NT2/D1 (cell line): ENCODE measurements at regions not wholly inside any gene's neighbourhood (a gene's known extent, or its start where the extent isn't known, plus 50 kb on each side); places are given as distances from the start of the nearest gene placed in this dataset.

Source experiments
- SUZ12 ChIP-seq: IDR thresholded peaks from 2 replicates; pipeline ENCODE4 v1.6.1; 2011; ENCODE audit not compliant: insufficient read length, insufficient read depth; ENCODE audit errors: extremely low read depth
- YY1 ChIP-seq: IDR thresholded peaks from 2 replicates; pipeline ENCODE4 v1.6.1; 2011; ENCODE audit not compliant: insufficient read length, insufficient read depth
- ZNF274 ChIP-seq: IDR thresholded peaks from 2 replicates; pipeline ENCODE4 v1.6.1; 2011; ENCODE audit warnings: mild to moderate bottlenecking, low read depth, low read length

GRCh38 chr6:165998072-165998471 is 169.6 kb downstream of the TBXT start:
- TF ChIP-seq YY1, result no peak
- no peak for TF ChIP-seq SUZ12
- no peak for TF ChIP-seq ZNF274
